HG02610 (cell line): ENCODE measurements at regions not wholly inside any gene's neighbourhood (a gene's known extent, or its start where the extent isn't known, plus 50 kb on each side); places are given as distances from the start of the nearest gene placed in this dataset.
"Not testable (repeated sequence)": the region's sequence is repeated elsewhere in the genome, so short reads cannot be mapped to it uniquely, and the experiment has no call there.

Experiments
- ATAC-seq: cut with Tn5 transposase; IDR thresholded peaks from one replicate; pipeline ENCODE4 v1.9.1; 2021; ENCODE audit warnings: mild to moderate bottlenecking, moderate library complexity; ENCODE audit not compliant: unreplicated experiment

GRCh38 chr14:106480287-106480686, 953.9 kb downstream of the TMEM121 start:
- ATAC-seq = peak; percentile 52

- not testable (repeated sequence) for ATAC-seq
These were observed 955.8 kb downstream of the TMEM121 start for GRCh38 chr14:106482213-106482612.

GRCh38 chr14:106487600-106487999, 961.2 kb downstream of the TMEM121 start:
- no peak for ATAC-seq

- ATAC-seq = no peak
These were observed 961.9 kb downstream of the TMEM121 start for GRCh38 chr14:106488291-106488690.

GRCh38 chr14:106489112-106489881, 962.9 kb downstream of the TMEM121 start:
- ATAC-seq = no peak

GRCh38 chr14:106490442-106490841, 964.1 kb downstream of the TMEM121 start:
- ATAC-seq = no peak

- no peak for ATAC-seq
These were observed 965.5 kb downstream of the TMEM121 start for GRCh38 chr14:106491851-106492250.

- no peak for ATAC-seq
These were observed 967.8 kb downstream of the TMEM121 start for GRCh38 chr14:106493962-106494823.

- no peak for ATAC-seq
These were observed 974.2 kb downstream of the TMEM121 start for GRCh38 chr14:106500571-106500970.

GRCh38 chr14:106501898-106502297, 975.5 kb downstream of the TMEM121 start:
- ATAC-seq = no peak

GRCh38 chr14:106505366-106505765, 979.0 kb downstream of the TMEM121 start:
- no peak for ATAC-seq

- ATAC-seq = no peak
These were observed 980.5 kb downstream of the TMEM121 start for GRCh38 chr14:106506881-106507305.

GRCh38 chr14:106507354-106507753, 981.0 kb downstream of the TMEM121 start:
- no peak for ATAC-seq

- no peak for ATAC-seq
These were observed 981.8 kb downstream of the TMEM121 start for GRCh38 chr14:106508216-106508615.

GRCh38 chr14:106509176-106509575, 982.8 kb downstream of the TMEM121 start:
- no peak for ATAC-seq

- ATAC-seq = no peak
These were observed 983.4 kb downstream of the TMEM121 start for GRCh38 chr14:106509807-106510206.

- ATAC-seq = no peak
These were observed 984.8 kb downstream of the TMEM121 start for GRCh38 chr14:106511006-106511799.

- ATAC-seq = no peak
These were observed 985.4 kb downstream of the TMEM121 start for GRCh38 chr14:106511800-106512198.

- no peak for ATAC-seq
These were observed 986.9 kb downstream of the TMEM121 start for GRCh38 chr14:106513302-106513701.

GRCh38 chr14:106518054-106518943, 991.9 kb downstream of the TMEM121 start:
- no peak for ATAC-seq
